Brain pericyte (primary cell): ENCODE measurements at regions not wholly inside any gene's neighbourhood (a gene's known extent, or its start where the extent isn't known, plus 50 kb on each side); places are given as distances from the start of the nearest gene placed in this dataset.
"Not testable (repeated sequence)": the region's sequence is repeated elsewhere in the genome, so short reads cannot be mapped to it uniquely, and the experiment has no call there.

Source experiments
- DNase-seq: peaks from one replicate; pipeline ENCODE4 v3.0.0-alpha.2; 2012; ENCODE audit warnings: low read depth, low spot score

- DNase-seq = no peak
These were observed 286.7 kb upstream of the ATXN7L3B start for GRCh38 chr12:74250891-74251290.

- DNase-seq = not testable (repeated sequence)
These were observed 283.8 kb upstream of the ATXN7L3B start for GRCh38 chr12:74253826-74254225.

- no peak for DNase-seq
These were observed 282.9 kb upstream of the ATXN7L3B start for GRCh38 chr12:74254784-74255183.

- no peak for DNase-seq
These were observed 278.4 kb upstream of the ATXN7L3B start for GRCh38 chr12:74259199-74259598.

GRCh38 chr12:74264692-74265091 is 272.9 kb upstream of the ATXN7L3B start:
- no peak for DNase-seq

- not testable (repeated sequence) for DNase-seq
These were observed 268.3 kb upstream of the ATXN7L3B start for GRCh38 chr12:74269355-74269754.

GRCh38 chr12:74280156-74280655 is 257.4 kb upstream of the ATXN7L3B start:
- no peak for DNase-seq

- not testable (repeated sequence) for DNase-seq
These were observed 256.0 kb upstream of the ATXN7L3B start for GRCh38 chr12:74281401-74282180.

- DNase-seq = no peak
These were observed 254.0 kb upstream of the ATXN7L3B start for GRCh38 chr12:74283646-74284045.

GRCh38 chr12:74285773-74286172 is 251.9 kb upstream of the ATXN7L3B start:
- no peak for DNase-seq

GRCh38 chr12:74286254-74286653 is 251.4 kb upstream of the ATXN7L3B start:
- DNase-seq = no peak

- DNase-seq = no peak
These were observed 245.1 kb upstream of the ATXN7L3B start for GRCh38 chr12:74292351-74293194.

GRCh38 chr12:74293689-74294131 is 243.9 kb upstream of the ATXN7L3B start:
- DNase-seq = no peak

GRCh38 chr12:74317078-74317601 is 220.5 kb upstream of the ATXN7L3B start:
- peak; percentile 87 for DNase-seq

- no peak for DNase-seq
These were observed 219.9 kb upstream of the ATXN7L3B start for GRCh38 chr12:74317741-74318140.

- no peak for DNase-seq
These were observed 217.7 kb upstream of the ATXN7L3B start for GRCh38 chr12:74319886-74320285.

GRCh38 chr12:74321381-74321780 is 216.3 kb upstream of the ATXN7L3B start:
- DNase-seq = no peak

- no peak for DNase-seq
These were observed 214.8 kb upstream of the ATXN7L3B start for GRCh38 chr12:74322792-74323191.

- DNase-seq = no peak
These were observed 209.0 kb upstream of the ATXN7L3B start for GRCh38 chr12:74328623-74329022.

- no peak for DNase-seq
These were observed 202.9 kb upstream of the ATXN7L3B start for GRCh38 chr12:74334780-74335179.

- DNase-seq = no peak
These were observed 199.7 kb upstream of the ATXN7L3B start for GRCh38 chr12:74337951-74338350.

GRCh38 chr12:74339211-74339610 is 198.4 kb upstream of the ATXN7L3B start:
- no peak for DNase-seq
